Glutamatergic neuron (in vitro differentiated cells): ENCODE measurements at regions not wholly inside any gene's neighbourhood (a gene's known extent, or its start where the extent isn't known, plus 50 kb on each side); places are given as distances from the start of the nearest gene placed in this dataset.

Experiments used
- DNase-seq: peaks from one replicate; pipeline ENCODE4 v3.0.0; 2022
- H3K27ac Mint-ChIP-seq: one replicate; pipeline ENCODE4 v1.8.0; 2020; ENCODE audit warnings: mild to moderate bottlenecking, mixed read lengths, inconsistent platforms; ENCODE audit not compliant: unreplicated experiment
- H3K27me3 Mint-ChIP-seq: one replicate; pipeline ENCODE4 v1.8.0; 2020; ENCODE audit warnings: mild to moderate bottlenecking, moderate library complexity, mixed read lengths, inconsistent platforms; ENCODE audit not compliant: unreplicated experiment
- H3K36me3 Mint-ChIP-seq: one replicate; pipeline ENCODE4 v1.8.0; 2020; ENCODE audit warnings: mild to moderate bottlenecking, mixed read lengths, inconsistent platforms; ENCODE audit not compliant: unreplicated experiment
- H3K4me1 Mint-ChIP-seq: one replicate; pipeline ENCODE4 v1.8.0; 2020; ENCODE audit warnings: mild to moderate bottlenecking, low read depth, mixed read lengths, inconsistent platforms; ENCODE audit not compliant: unreplicated experiment
- H3K4me3 Mint-ChIP-seq: one replicate; pipeline ENCODE4 v1.8.0; 2020; ENCODE audit warnings: mild to moderate bottlenecking, mixed read lengths, inconsistent platforms; ENCODE audit not compliant: unreplicated experiment
- H3K9me3 Mint-ChIP-seq: one replicate; pipeline ENCODE4 v1.8.0; 2020; ENCODE audit warnings: mild to moderate bottlenecking, moderate library complexity, mixed read lengths, inconsistent platforms; ENCODE audit not compliant: unreplicated experiment
- TF ChIP-seq, protein P1 (sequence below): fragments of 200-600 bp; sonication (generic); IDR thresholded peaks from one replicate; pipeline ENCODE4 v1.5.0; 2021; ENCODE audit not compliant: partially characterized antibody, unreplicated experiment

GRCh38 chr12:105980533-105980932, 158.2 kb downstream of the NUAK1 start:
- no peak overlapping the region for H3K27ac Mint-ChIP-seq
- no peak for DNase-seq
- H3K4me1 Mint-ChIP-seq: no peaks in the 10 kb centered on the region

GRCh38 chr12:105982022-105982421, 156.7 kb downstream of the NUAK1 start:
- H3K9me3 Mint-ChIP-seq: no peaks in the 10 kb centered on the region

More at GRCh38 chr12:105980533-105980932, 158.2 kb downstream of the NUAK1 start:
- TF ChIP-seq, protein P1, sequence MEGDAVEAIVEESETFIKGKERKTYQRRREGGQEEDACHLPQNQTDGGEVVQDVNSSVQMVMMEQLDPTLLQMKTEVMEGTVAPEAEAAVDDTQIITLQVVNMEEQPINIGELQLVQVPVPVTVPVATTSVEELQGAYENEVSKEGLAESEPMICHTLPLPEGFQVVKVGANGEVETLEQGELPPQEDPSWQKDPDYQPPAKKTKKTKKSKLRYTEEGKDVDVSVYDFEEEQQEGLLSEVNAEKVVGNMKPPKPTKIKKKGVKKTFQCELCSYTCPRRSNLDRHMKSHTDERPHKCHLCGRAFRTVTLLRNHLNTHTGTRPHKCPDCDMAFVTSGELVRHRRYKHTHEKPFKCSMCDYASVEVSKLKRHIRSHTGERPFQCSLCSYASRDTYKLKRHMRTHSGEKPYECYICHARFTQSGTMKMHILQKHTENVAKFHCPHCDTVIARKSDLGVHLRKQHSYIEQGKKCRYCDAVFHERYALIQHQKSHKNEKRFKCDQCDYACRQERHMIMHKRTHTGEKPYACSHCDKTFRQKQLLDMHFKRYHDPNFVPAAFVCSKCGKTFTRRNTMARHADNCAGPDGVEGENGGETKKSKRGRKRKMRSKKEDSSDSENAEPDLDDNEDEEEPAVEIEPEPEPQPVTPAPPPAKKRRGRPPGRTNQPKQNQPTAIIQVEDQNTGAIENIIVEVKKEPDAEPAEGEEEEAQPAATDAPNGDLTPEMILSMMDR: no peak
- Mint-ChIP-seq H3K36me3 (peaks cover 5% of the 10 kb centered on the region), H3K27me3 (no peaks in the 10 kb centered on the region), H3K4me3 (no peak overlapping the region), H3K9me3 (no peaks in the 10 kb centered on the region)

DNA sequence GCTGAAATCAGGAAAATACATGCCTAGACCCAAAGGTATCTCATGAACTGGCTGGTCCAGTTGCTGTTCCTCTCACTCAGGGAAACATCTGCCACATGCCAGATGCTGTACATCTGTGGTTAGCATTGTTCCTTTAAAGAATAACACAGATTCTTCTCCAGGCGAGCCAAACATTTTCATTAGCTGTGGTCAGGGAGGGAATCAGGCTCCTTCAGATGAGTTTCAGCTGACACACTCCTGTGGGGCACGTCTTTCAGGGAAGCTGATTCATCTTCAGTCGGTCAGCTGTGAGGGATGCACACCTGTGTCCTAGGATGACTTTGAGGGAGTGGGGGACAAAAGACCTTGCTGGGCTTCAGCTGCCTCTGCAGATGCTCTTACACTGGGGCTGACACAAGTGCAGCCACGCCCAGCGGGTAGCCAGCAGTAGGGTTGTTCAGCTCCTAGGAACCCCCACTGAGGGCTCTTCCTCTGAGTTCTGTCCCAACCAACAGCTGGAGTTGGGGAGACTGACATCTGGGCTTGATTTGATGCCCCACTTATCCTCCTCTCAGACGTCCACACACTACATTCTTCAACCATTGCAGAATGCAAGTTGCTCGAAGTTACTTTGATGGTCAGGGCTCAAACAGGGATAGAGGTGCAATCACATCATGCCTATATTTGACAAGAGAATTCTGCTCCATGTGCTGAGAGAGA, 155.0 kb downstream of the NUAK1 start:
- peaks cover 5% of the 10 kb centered on the region for H3K36me3 Mint-ChIP-seq
- no peaks in the 10 kb centered on the region for H3K9me3 Mint-ChIP-seq
- DNase-seq: no peak
- no peak overlapping the region for H3K27ac Mint-ChIP-seq
- TF ChIP-seq, protein P1: no peak
- H3K4me1 Mint-ChIP-seq: no peaks in the 10 kb centered on the region
- H3K4me3 Mint-ChIP-seq: no peak overlapping the region
- no peaks in the 10 kb centered on the region for H3K27me3 Mint-ChIP-seq

More at GRCh38 chr12:105982022-105982421, 156.7 kb downstream of the NUAK1 start:
- H3K27ac Mint-ChIP-seq: no peak overlapping the region
- H3K36me3 Mint-ChIP-seq: peaks cover 5% of the 10 kb centered on the region
- H3K4me3 Mint-ChIP-seq: no peak overlapping the region
- TF ChIP-seq, protein P1: no peak
- no peaks in the 10 kb centered on the region for H3K27me3 Mint-ChIP-seq
- DNase-seq: no peak
- H3K4me1 Mint-ChIP-seq: no peaks in the 10 kb centered on the region

DNA sequence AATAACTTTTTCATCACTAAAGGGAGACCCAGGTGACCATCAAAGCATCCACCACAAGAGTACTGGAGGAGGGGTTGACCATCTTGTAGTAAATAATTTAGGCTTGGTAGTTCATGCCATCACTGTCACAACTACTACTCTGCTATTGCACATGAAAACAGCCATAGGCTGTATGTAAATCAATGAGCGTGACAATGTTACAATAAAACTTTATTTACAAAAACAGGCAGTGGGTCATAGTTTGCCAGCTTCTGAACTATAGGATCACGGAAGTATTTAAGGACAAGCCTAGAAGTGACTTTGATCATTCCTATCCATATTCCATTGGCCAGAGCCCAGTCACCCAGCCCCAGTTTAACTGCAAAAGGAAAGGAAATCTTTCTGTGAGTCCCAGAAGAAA, 153.4 kb downstream of the NUAK1 start:
- TF ChIP-seq, protein P1: no peak
- no peak for DNase-seq
- H3K27me3 Mint-ChIP-seq: no peaks in the 10 kb centered on the region
- no peak overlapping the region for H3K4me3 Mint-ChIP-seq
- peaks cover 5% of the 10 kb centered on the region for H3K36me3 Mint-ChIP-seq
- no peaks in the 10 kb centered on the region for H3K4me1 Mint-ChIP-seq
- no peak overlapping the region for H3K27ac Mint-ChIP-seq
- no peaks in the 10 kb centered on the region for H3K9me3 Mint-ChIP-seq
